ENCODE measurements at regions not wholly inside any gene's neighbourhood (a gene's known extent, or its start where the extent isn't known, plus 50 kb on each side); places are given as distances from the start of the nearest gene placed in this dataset.
"Not testable (repeated sequence)": the region's sequence is repeated elsewhere in the genome, so short reads cannot be mapped to it uniquely, and the experiment has no call there.

DNA sequence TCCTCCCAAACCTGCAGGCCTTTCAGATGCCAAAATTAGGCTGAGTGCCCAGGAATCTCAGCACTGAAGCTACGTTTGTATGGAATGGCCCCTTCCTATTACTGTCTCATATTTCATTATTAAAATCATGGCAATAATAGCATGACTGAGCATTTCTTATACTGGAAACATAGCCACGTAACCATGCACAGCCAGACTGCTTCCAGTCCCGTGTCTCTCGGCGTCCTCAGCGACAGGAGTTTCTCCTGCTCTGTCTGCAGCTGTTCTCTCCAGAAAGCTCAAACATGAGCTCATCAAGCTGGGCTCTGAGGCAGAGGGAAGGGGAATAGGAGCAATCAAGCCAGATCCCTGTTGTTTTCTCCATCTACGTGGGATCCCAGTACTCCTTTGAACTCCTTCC is 104.0 kb downstream of the CDC7 start:
- intact Hi-C loops (cut with micrococcal nuclease): no loop called here
- H3K4me1 ChIP-seq (ENCODE audit: control insufficient read depth in 2 of 2, insufficient read depth in 2 of 2, low read length in 2 of 2): no peaks in the 10 kb centered on the region
- Mint-ChIP-seq H3K9me3 (peaks cover 0 to 8% (median 0%) of the 10 kb centered on the region in 11 donors), H3K27me3 (peaks cover 0 to 5% (median 0%) of the 10 kb centered on the region in 5 donors), H3K27ac (no peak overlapping the region), H3K4me3 (no peak overlapping the region), H3K4me1 (peaks cover 0 to 7% (median 0%) of the 10 kb centered on the region in 7 donors), H3K36me3 (peaks cover 0 to 6% (median 0%) of the 10 kb centered on the region in 5 donors)
- no peaks in the 10 kb centered on the region for H3K9me3 ChIP-seq (ENCODE audit: control insufficient read depth in 2 of 3, low read length in 3 of 3)
- H3K36me3 ChIP-seq (ENCODE audit: control insufficient read depth in 2 of 3, insufficient read depth in 3 of 3, low read length in 3 of 3): no peaks in the 10 kb centered on the region
- no peak for DNase-seq
- no peak overlapping the region for H3K27ac ChIP-seq (ENCODE audit: low read depth, low read length)
- no peak for ATAC-seq
- ChIA-PET CTCF (interaction anchor here (0.8 kb wide), 1 partner anchor 45 kb away, joined by 4 read pairs; no protein-coding TSS in a partner anchor), POLR2A (no interaction called here)
- no peak overlapping the region for H3K4me3 ChIP-seq (ENCODE audit: low read length)
- no peaks in the 10 kb centered on the region for H3K27me3 ChIP-seq (ENCODE audit: control insufficient read depth in 2 of 2, insufficient read depth in 2 of 2, low read length in 2 of 2)

DNA sequence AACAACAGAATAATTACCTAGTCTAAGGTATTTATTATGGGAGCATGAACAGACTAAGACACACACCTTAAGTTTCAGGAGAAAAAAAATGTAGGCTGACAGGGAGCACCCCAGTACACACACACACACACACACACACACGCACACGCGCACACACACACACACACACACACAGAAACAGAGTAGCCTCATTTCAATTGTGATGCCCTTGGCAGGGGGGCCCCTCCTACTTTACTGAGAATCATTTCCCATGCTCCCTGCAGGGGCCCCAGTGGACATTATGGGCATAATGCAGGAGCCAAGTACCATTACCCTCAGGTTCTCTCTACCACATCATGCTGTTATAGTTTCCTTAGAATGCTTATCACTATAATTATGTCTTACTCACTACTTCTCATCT is 104.9 kb downstream of the CDC7 start:
- no peaks in the 10 kb centered on the region for H3K9me3 ChIP-seq (ENCODE audit: control insufficient read depth in 2 of 3, low read length in 3 of 3)
- Mint-ChIP-seq H3K27me3 (peaks cover 0 to 5% (median 0%) of the 10 kb centered on the region in 5 donors), H3K4me1 (peaks cover 0 to 7% (median 0%) of the 10 kb centered on the region in 7 donors), H3K4me3 (no peak overlapping the region), H3K9me3 (peaks cover 0 to 8% (median 0%) of the 10 kb centered on the region in 11 donors), H3K27ac (no peak overlapping the region), H3K36me3 (peaks cover 0 to 6% (median 0%) of the 10 kb centered on the region in 5 donors)
- no peak overlapping the region for H3K4me3 ChIP-seq (ENCODE audit: low read length)
- ChIA-PET CTCF (no interaction called here), POLR2A (no interaction called here)
- H3K27ac ChIP-seq (ENCODE audit: low read depth, low read length): no peak overlapping the region
- DNase-seq (no peak), ATAC-seq (no peak)
- H3K27me3 ChIP-seq (ENCODE audit: control insufficient read depth in 2 of 2, insufficient read depth in 2 of 2, low read length in 2 of 2): no peaks in the 10 kb centered on the region
- H3K36me3 ChIP-seq (ENCODE audit: control insufficient read depth in 2 of 3, insufficient read depth in 3 of 3, low read length in 3 of 3): no peaks in the 10 kb centered on the region
- H3K4me1 ChIP-seq (ENCODE audit: control insufficient read depth in 2 of 2, insufficient read depth in 2 of 2, low read length in 2 of 2): no peaks in the 10 kb centered on the region
- intact Hi-C loops (cut with micrococcal nuclease): no loop called here

DNA sequence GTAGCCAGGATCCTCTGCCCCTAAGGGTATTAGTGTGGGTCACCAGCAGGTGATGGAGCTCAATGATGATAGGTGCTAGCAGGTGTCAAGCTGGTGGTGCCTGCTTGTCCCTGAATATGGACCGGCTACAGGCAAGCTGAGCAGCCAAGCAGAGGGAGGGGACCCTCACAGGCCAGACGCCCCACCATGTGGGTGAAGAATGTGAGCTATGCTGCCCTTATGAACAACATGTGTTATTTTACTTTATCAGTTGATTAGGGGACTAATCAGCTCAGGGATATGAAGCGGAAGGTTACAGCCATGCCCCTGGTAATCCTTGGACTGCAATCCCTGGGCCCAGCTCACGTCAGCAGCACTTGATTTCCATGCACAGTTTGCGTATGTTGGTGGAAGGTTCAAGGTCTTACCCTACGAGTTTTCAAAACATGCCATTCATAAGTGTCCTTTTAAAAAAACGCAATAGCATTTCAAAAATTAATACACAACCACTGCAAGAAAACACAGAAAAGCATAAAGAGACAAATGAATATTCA is 106.0 kb downstream of the CDC7 start:
- Histone ChIP-seq H3K4me1 (ENCODE audit: control insufficient read depth in 2 of 2, insufficient read depth in 2 of 2, low read length in 2 of 2) (no peaks in the 10 kb centered on the region), H3K9me3 (ENCODE audit: control insufficient read depth in 2 of 3, low read length in 3 of 3) (no peaks in the 10 kb centered on the region), H3K27ac (ENCODE audit: low read depth, low read length) (no peak overlapping the region), H3K4me3 (ENCODE audit: low read length) (no peak overlapping the region), H3K36me3 (ENCODE audit: control insufficient read depth in 2 of 3, insufficient read depth in 3 of 3, low read length in 3 of 3) (no peaks in the 10 kb centered on the region), H3K27me3 (ENCODE audit: control insufficient read depth in 2 of 2, insufficient read depth in 2 of 2, low read length in 2 of 2) (no peaks in the 10 kb centered on the region)
- peaks cover 0 to 8% (median 0%) of the 10 kb centered on the region in 11 donors for H3K9me3 Mint-ChIP-seq
- intact Hi-C loops (cut with micrococcal nuclease): no loop called here
- ChIA-PET POLR2A (no interaction called here), CTCF (interaction anchor here (0.7 kb wide), 1 partner anchor 279 kb away, joined by 4 read pairs; the partner anchor contains the start of gene TGFBR3)
- peaks cover 0 to 7% (median 0%) of the 10 kb centered on the region in 7 donors for H3K4me1 Mint-ChIP-seq
- DNase-seq (no peak), ATAC-seq (no peak)
- no peak overlapping the region for H3K27ac Mint-ChIP-seq
- no peaks in the 10 kb centered on the region for H3K27me3 Mint-ChIP-seq
- no peak overlapping the region for H3K4me3 Mint-ChIP-seq
- H3K36me3 Mint-ChIP-seq: peaks cover 0 to 4% (median 0%) of the 10 kb centered on the region in 5 donors

DNA sequence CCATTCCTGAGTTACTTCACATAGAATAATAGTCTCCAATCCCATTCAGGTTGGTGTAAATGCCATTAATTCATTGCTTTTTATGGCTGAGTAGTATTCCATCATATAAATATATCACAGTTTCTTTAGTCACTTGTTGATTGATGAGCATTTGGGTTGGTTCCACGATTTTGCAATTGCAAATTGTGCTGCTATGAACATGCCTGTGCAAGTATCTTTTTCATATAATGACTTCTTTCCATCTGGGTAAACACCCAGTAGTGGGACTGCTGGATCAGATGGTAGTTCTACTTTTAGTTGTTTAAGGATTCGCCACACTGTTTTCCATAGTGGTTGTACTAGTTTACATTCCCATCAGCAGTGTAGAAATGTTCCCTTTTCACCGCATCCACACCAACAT is 107.0 kb downstream of the CDC7 start:
- POLR2A ChIA-PET, H3K4me3 Mint-ChIP-seq, CTCF ChIA-PET: not testable (repeated sequence)

DNA sequence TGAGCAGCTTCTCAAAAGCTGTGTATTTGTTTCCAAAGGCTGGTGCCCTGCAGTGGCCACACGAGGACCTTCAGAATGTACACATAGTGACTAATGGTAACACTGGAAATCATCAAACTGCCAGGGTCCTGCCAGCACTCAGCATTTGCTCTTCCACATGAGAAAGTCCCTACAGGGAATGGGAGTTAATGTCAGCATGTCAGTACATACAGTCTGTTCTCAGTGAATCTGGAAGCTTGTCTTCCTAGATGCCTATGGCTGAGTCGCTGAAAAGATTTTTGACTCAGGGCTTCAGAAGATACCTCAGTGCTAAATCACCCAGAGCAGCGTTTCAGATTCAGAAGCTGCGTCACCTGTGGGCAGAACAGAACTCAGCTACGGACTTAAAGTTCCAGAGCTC is 108.2 kb downstream of the CDC7 start:
- Mint-ChIP-seq H3K4me1 (peaks cover 0 to 9% (median 0%) of the 10 kb centered on the region in 7 donors), H3K4me3 (no peak overlapping the region), H3K9me3 (peaks cover 0 to 5% (median 0%) of the 10 kb centered on the region in 11 donors), H3K27me3 (no peaks in the 10 kb centered on the region), H3K27ac (no peak overlapping the region), H3K36me3 (peaks cover 0 to 2% (median 0%) of the 10 kb centered on the region in 5 donors)
- H3K9me3 ChIP-seq (ENCODE audit: control insufficient read depth in 2 of 3, low read length in 3 of 3): no peaks in the 10 kb centered on the region
- ATAC-seq (no peak), DNase-seq (no peak)
- CTCF ChIA-PET: interaction anchor here (1.4 kb wide), 1 partner anchor 95 kb away, joined by 3 read pairs; no protein-coding TSS in a partner anchor
- H3K4me1 ChIP-seq (ENCODE audit: control insufficient read depth in 2 of 2, insufficient read depth in 2 of 2, low read length in 2 of 2): no peaks in the 10 kb centered on the region
- POLR2A ChIA-PET: interaction anchor here (0.9 kb wide), 1 partner anchor 33 kb away, joined by 6 read pairs; no protein-coding TSS in a partner anchor
- H3K27me3 ChIP-seq (ENCODE audit: control insufficient read depth in 2 of 2, insufficient read depth in 2 of 2, low read length in 2 of 2): no peaks in the 10 kb centered on the region
- no peak overlapping the region for H3K4me3 ChIP-seq (ENCODE audit: low read length)
- intact Hi-C loops (cut with micrococcal nuclease): no loop called here
- no peaks in the 10 kb centered on the region for H3K36me3 ChIP-seq (ENCODE audit: control insufficient read depth in 2 of 3, insufficient read depth in 3 of 3, low read length in 3 of 3)
- H3K27ac ChIP-seq (ENCODE audit: low read depth, low read length): no peak overlapping the region

More for the DNA sequence above, 107.0 kb downstream of the CDC7 start:
- H3K27ac Mint-ChIP-seq; H3K4me1 ChIP-seq (ENCODE audit: control insufficient read depth in 2 of 2, insufficient read depth in 2 of 2, low read length in 2 of 2); H3K36me3 Mint-ChIP-seq; H3K27me3 ChIP-seq (ENCODE audit: control insufficient read depth in 2 of 2, insufficient read depth in 2 of 2, low read length in 2 of 2); H3K27ac ChIP-seq (ENCODE audit: low read depth, low read length); H3K27me3 Mint-ChIP-seq; H3K4me3 ChIP-seq (ENCODE audit: low read length); intact Hi-C loops (cut with micrococcal nuclease); DNase-seq; H3K4me1 Mint-ChIP-seq; H3K9me3 Mint-ChIP-seq; H3K36me3 ChIP-seq (ENCODE audit: control insufficient read depth in 2 of 3, insufficient read depth in 3 of 3, low read length in 3 of 3); H3K9me3 ChIP-seq (ENCODE audit: control insufficient read depth in 2 of 3, low read length in 3 of 3); ATAC-seq: not testable (repeated sequence)

DNA sequence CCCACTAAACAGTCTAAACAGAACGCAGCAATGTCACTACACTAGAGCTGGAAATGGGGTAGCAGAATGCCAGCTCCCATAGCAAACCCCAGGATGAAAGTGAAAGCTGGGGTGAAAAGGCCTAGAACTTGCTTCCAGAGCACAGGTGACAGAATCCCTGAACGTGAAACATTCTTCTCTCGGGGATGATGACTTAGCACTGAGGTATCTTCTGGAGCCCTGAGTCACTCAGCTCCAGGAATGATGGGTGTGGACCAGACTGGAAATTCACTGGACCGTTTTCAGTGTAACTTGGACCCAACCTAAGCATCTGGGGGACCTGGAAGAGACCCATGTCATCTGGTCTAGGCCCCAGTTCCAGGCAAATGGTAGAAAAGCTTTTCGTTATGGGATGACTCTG is 108.9 kb downstream of the CDC7 start:
- DNase-seq (no peak), ATAC-seq (no peak)
- Mint-ChIP-seq H3K4me1 (peaks cover 0 to 8% (median 0%) of the 10 kb centered on the region in 7 donors), H3K27ac (no peak overlapping the region), H3K27me3 (no peaks in the 10 kb centered on the region), H3K9me3 (peaks cover 0 to 5% (median 0%) of the 10 kb centered on the region in 11 donors), H3K36me3 (peaks cover 0 to 3% (median 0%) of the 10 kb centered on the region in 5 donors), H3K4me3 (no peak overlapping the region)
- Histone ChIP-seq H3K27ac (ENCODE audit: low read depth, low read length) (no peak overlapping the region), H3K4me1 (ENCODE audit: control insufficient read depth in 2 of 2, insufficient read depth in 2 of 2, low read length in 2 of 2) (no peaks in the 10 kb centered on the region), H3K4me3 (ENCODE audit: low read length) (no peak overlapping the region), H3K27me3 (ENCODE audit: control insufficient read depth in 2 of 2, insufficient read depth in 2 of 2, low read length in 2 of 2) (no peaks in the 10 kb centered on the region), H3K36me3 (ENCODE audit: control insufficient read depth in 2 of 3, insufficient read depth in 3 of 3, low read length in 3 of 3) (no peaks in the 10 kb centered on the region), H3K9me3 (ENCODE audit: control insufficient read depth in 2 of 3, low read length in 3 of 3) (no peaks in the 10 kb centered on the region)
- CTCF ChIA-PET: interaction anchor here (1.4 kb wide), 1 partner anchor 96 kb away, joined by 3 read pairs; no protein-coding TSS in a partner anchor
- intact Hi-C loops (cut with micrococcal nuclease): no loop called here
- POLR2A ChIA-PET: interaction anchor here (0.9 kb wide), 1 partner anchor 34 kb away, joined by 6 read pairs; no protein-coding TSS in a partner anchor

DNA sequence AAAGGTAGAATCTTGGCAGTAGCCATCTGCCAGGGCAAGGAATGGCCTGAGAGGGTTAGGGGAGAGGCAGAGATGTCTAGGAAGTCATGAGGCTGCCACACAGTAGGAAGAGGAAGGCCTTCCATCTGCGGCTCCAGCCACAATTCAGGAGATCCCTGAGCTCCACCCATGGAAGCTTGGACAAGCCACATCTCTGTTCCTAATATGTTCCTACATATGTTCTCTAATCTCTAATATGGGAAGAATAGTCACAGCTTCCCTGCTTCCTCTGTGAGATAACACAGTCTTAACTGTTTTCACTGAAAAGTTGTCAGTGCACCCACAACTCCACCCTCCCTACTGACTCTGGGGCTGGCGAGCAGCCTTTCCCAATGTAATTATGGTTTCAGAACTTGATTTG is 109.5 kb downstream of the CDC7 start:
- intact Hi-C loops (cut with micrococcal nuclease): no loop called here
- H3K4me1 Mint-ChIP-seq: peaks cover 0 to 8% (median 0%) of the 10 kb centered on the region in 7 donors

More for the DNA sequence above, 109.5 kb downstream of the CDC7 start:
- peaks cover 0 to 5% (median 0%) of the 10 kb centered on the region in 11 donors for H3K9me3 Mint-ChIP-seq
- DNase-seq (no peak), ATAC-seq (no peak)
- no peak overlapping the region for H3K4me3 Mint-ChIP-seq
- H3K36me3 ChIP-seq (ENCODE audit: control insufficient read depth in 2 of 3, insufficient read depth in 3 of 3, low read length in 3 of 3): no peaks in the 10 kb centered on the region
- no peak overlapping the region for H3K27ac ChIP-seq (ENCODE audit: low read depth, low read length)
- H3K27me3 Mint-ChIP-seq: no peaks in the 10 kb centered on the region
- CTCF ChIA-PET: interaction anchor here (1.4 kb wide), 1 partner anchor 96 kb away, joined by 3 read pairs; no protein-coding TSS in a partner anchor
- no peaks in the 10 kb centered on the region for H3K9me3 ChIP-seq (ENCODE audit: control insufficient read depth in 2 of 3, low read length in 3 of 3)
- H3K36me3 Mint-ChIP-seq: peaks cover 0 to 3% (median 0%) of the 10 kb centered on the region in 5 donors
- POLR2A ChIA-PET: no interaction called here
- H3K4me3 ChIP-seq (ENCODE audit: low read length): no peak overlapping the region
- no peaks in the 10 kb centered on the region for H3K27me3 ChIP-seq (ENCODE audit: control insufficient read depth in 2 of 2, insufficient read depth in 2 of 2, low read length in 2 of 2)
- no peak overlapping the region for H3K27ac Mint-ChIP-seq
- no peaks in the 10 kb centered on the region for H3K4me1 ChIP-seq (ENCODE audit: control insufficient read depth in 2 of 2, insufficient read depth in 2 of 2, low read length in 2 of 2)

Data from naive thymus-derived CD4-positive, alpha-beta T cell (primary cell).